ENCODE measurements at regions not wholly inside any gene's neighbourhood (a gene's known extent, or its start where the extent isn't known, plus 50 kb on each side); places are given as distances from the start of the nearest gene placed in this dataset.

- TF ChIP-seq ZNF311 (tag by site-specific recombination; IDR thresholded peaks at IDR 0.05; ENCODE audit: borderline replicate concordance): no peak
These were observed 104.0 kb downstream of the SLC30A10 start (continued) for GRCh38 chr1:219824338-219824737.

- no peaks in the 10 kb centered on the region for H3K9me3 ChIP-seq (ENCODE audit: control insufficient read depth, insufficient read depth, low read depth, low read length)
- TF ChIP-seq ZNF223 (tag by site-specific recombination; IDR thresholded peaks at IDR 0.05) (no peak), ZNF660 (tag by site-specific recombination; IDR thresholded peaks at IDR 0.05) (no peak), CTCF (tag by site-specific recombination; IDR thresholded peaks at IDR 0.05) (no peak), ZBTB49 (tag by site-specific recombination; IDR thresholded peaks at IDR 0.05; ENCODE audit: low read depth) (no peak), ZNF701 (tag by site-specific recombination; IDR thresholded peaks at IDR 0.05) (no peak), PBX3 (CRISPR knock-in tag; IDR thresholded peaks at IDR 0.05) (no peak), ZNF621 (tag by site-specific recombination; IDR thresholded peaks at IDR 0.05) (no peak), ZBTB1 (tag by site-specific recombination; IDR thresholded peaks at IDR 0.05) (no peak), ZBTB7A (tag by site-specific recombination; IDR thresholded peaks at IDR 0.05; ENCODE audit: low read depth) (no peak), ZNF132 (tag by site-specific recombination; IDR thresholded peaks at IDR 0.05; ENCODE audit: borderline replicate concordance) (no peak), ZSCAN18 (tag by site-specific recombination; IDR thresholded peaks at IDR 0.05) (no peak), ZSCAN5A (tag by site-specific recombination; IDR thresholded peaks at IDR 0.05) (no peak), ZNF146 (tag by site-specific recombination; IDR thresholded peaks at IDR 0.05) (no peak)
- POLR2A ChIA-PET: no interaction called here
- no peaks in the 10 kb centered on the region for H3K36me3 ChIP-seq (ENCODE audit: control insufficient read depth in 2 of 2, insufficient read depth in 1 of 2, low read length in 2 of 2)
- no peak overlapping the region for H3K27ac ChIP-seq (ENCODE audit: extremely low read depth, low read depth, low read length)
- H3K4me1 ChIP-seq (ENCODE audit: control insufficient read depth, insufficient read depth, low read length): no peaks in the 10 kb centered on the region
- H3K4me3 ChIP-seq (ENCODE audit: low read depth, low read length): no peak overlapping the region
- CTCF ChIA-PET: interaction anchor here (0.5 to 1.4 kb wide), 2 partner anchors 8 to 376 kb away, joined by 3 to 4 read pairs; no protein-coding TSS in a partner anchor
These were observed 107.8 kb downstream of the SLC30A10 start for GRCh38 chr1:219820551-219820950.

GRCh38 chr1:219817914-219818313 lies 110.4 kb downstream of the SLC30A10 start:
- H3K4me3 ChIP-seq (ENCODE audit: low read depth, low read length): no peak overlapping the region
- H3K27ac ChIP-seq (ENCODE audit: extremely low read depth, low read depth, low read length): no peak overlapping the region
- POLR2A ChIA-PET: no interaction called here
- H3K36me3 ChIP-seq (ENCODE audit: control insufficient read depth in 2 of 2, insufficient read depth in 1 of 2, low read length in 2 of 2): no peaks in the 10 kb centered on the region
- no peaks in the 10 kb centered on the region for H3K9me3 ChIP-seq (ENCODE audit: control insufficient read depth, insufficient read depth, low read depth, low read length)
- no peaks in the 10 kb centered on the region for H3K4me1 ChIP-seq (ENCODE audit: control insufficient read depth, insufficient read depth, low read length)
- CTCF ChIA-PET: no interaction called here
- TF ChIP-seq ATF2 (tag by site-specific recombination; IDR thresholded peaks at IDR 0.05; ENCODE audit: low read depth) (peak; percentile 75), ZFP69B (tag by site-specific recombination; IDR thresholded peaks at IDR 0.05) (no peak), ZSCAN30 (tag by site-specific recombination; IDR thresholded peaks at IDR 0.05) (0 out of 2 replicates have a peak, but pooled peaks have one; percentile 15), ZNF24 (tag by site-specific recombination; IDR thresholded peaks at IDR 0.05) (no peak), ELK4 (IDR thresholded peaks at IDR 0.05; ENCODE audit: borderline replicate concordance, low read depth, low read length) (no peak), SCRT2 (tag by site-specific recombination; IDR thresholded peaks at IDR 0.05) (no peak), ZBTB48 (tag by site-specific recombination; IDR thresholded peaks at IDR 0.05) (no peak), ZNF426 (tag by site-specific recombination; IDR thresholded peaks at IDR 0.05) (no peak), ZNF660 (tag by site-specific recombination; IDR thresholded peaks at IDR 0.05) (0 out of 2 replicates have a peak, but pooled peaks have one; percentile 41), ZNF600 (tag by site-specific recombination; IDR thresholded peaks at IDR 0.05) (no peak)
